ENCODE measurements at regions not wholly inside any gene's neighbourhood (a gene's known extent, or its start where the extent isn't known, plus 50 kb on each side); places are given as distances from the start of the nearest gene placed in this dataset.

GRCh38 chr3:81947359-81947758 is 185.9 kb upstream of the GBE1 start (continued):
- TF ChIP-seq POU6F1 (CRISPR knock-in tag; IDR thresholded peaks at IDR 0.05; ENCODE audit: borderline replicate concordance, low read depth), result no peak
- TF ChIP-seq OSR1 (CRISPR knock-in tag; IDR thresholded peaks at IDR 0.05), result no peak
- no peak for TF ChIP-seq PPARA (CRISPR knock-in tag; IDR thresholded peaks at IDR 0.05; ENCODE audit: borderline replicate concordance)
- no peak for TF ChIP-seq CSDC2 (CRISPR knock-in tag; IDR thresholded peaks at IDR 0.05)
- TF ChIP-seq TCF4 (CRISPR knock-in tag; IDR thresholded peaks at IDR 0.05; ENCODE audit: borderline replicate concordance), result no peak
- no peak for TF ChIP-seq ISL1 (CRISPR knock-in tag; IDR thresholded peaks at IDR 0.05)
- no peak for TF ChIP-seq ZFP30 (CRISPR knock-in tag; IDR thresholded peaks at IDR 0.05)
- no peak for TF ChIP-seq ZNF8 (CRISPR knock-in tag; IDR thresholded peaks at IDR 0.05)

GRCh38 chr3:81938681-81939080 is 177.2 kb upstream of the GBE1 start:
- TF ChIP-seq TSHZ2 (CRISPR knock-in tag; IDR thresholded peaks at IDR 0.05), result no peak
- no peak for TF ChIP-seq CSDC2 (CRISPR knock-in tag; IDR thresholded peaks at IDR 0.05)
- TF ChIP-seq RARB (CRISPR knock-in tag; IDR thresholded peaks at IDR 0.05), result no peak
- no peak for TF ChIP-seq PPARA (CRISPR knock-in tag; IDR thresholded peaks at IDR 0.05; ENCODE audit: borderline replicate concordance)
- no peak for TF ChIP-seq ZFP3 (CRISPR knock-in tag; IDR thresholded peaks at IDR 0.05)
- no peak for TF ChIP-seq POU6F1 (CRISPR knock-in tag; IDR thresholded peaks at IDR 0.05; ENCODE audit: borderline replicate concordance, low read depth)
- no peak for TF ChIP-seq ZNF8 (CRISPR knock-in tag; IDR thresholded peaks at IDR 0.05)
- TF ChIP-seq ISL1 (CRISPR knock-in tag; IDR thresholded peaks at IDR 0.05), result no peak
- TF ChIP-seq BACH2 (CRISPR knock-in tag; IDR thresholded peaks at IDR 0.05; ENCODE audit: borderline replicate concordance), result no peak
- TF ChIP-seq CREB5 (CRISPR knock-in tag; IDR thresholded peaks at IDR 0.05; ENCODE audit: low read depth), result no peak
- no peak for TF ChIP-seq ZNF565 (CRISPR knock-in tag; conservative IDR thresholded peaks at IDR 0.05; ENCODE audit: low read depth)
- TF ChIP-seq SNAI2 (CRISPR knock-in tag; IDR thresholded peaks at IDR 0.05), result no peak
- TF ChIP-seq ZNF70 (CRISPR knock-in tag; IDR thresholded peaks at IDR 0.05), result no peak
- TF ChIP-seq CSRNP3 (CRISPR knock-in tag; IDR thresholded peaks at IDR 0.05), result no peak
- TF ChIP-seq ZC3H10 (CRISPR knock-in tag; IDR thresholded peaks at IDR 0.05), result no peak
- no peak for ATAC-seq

- TF ChIP-seq PATZ1 (CRISPR knock-in tag; IDR thresholded peaks at IDR 0.05; ENCODE audit: borderline replicate concordance) (no peak), CREB5 (CRISPR knock-in tag; IDR thresholded peaks at IDR 0.05; ENCODE audit: low read depth) (no peak), ZFP3 (CRISPR knock-in tag; IDR thresholded peaks at IDR 0.05) (no peak), ZC3H10 (CRISPR knock-in tag; IDR thresholded peaks at IDR 0.05) (no peak), ISL1 (CRISPR knock-in tag; IDR thresholded peaks at IDR 0.05) (no peak), BACH2 (CRISPR knock-in tag; IDR thresholded peaks at IDR 0.05; ENCODE audit: borderline replicate concordance) (no peak), ZNF8 (CRISPR knock-in tag; IDR thresholded peaks at IDR 0.05) (no peak)
- no peak for ATAC-seq
Observed at GRCh38 chr3:81936817-81937216, 175.4 kb upstream of the GBE1 start.
